ENCODE measurements at regions not wholly inside any gene's neighbourhood (a gene's known extent, or its start where the extent isn't known, plus 50 kb on each side); places are given as distances from the start of the nearest gene placed in this dataset.

- Histone ChIP-seq H3K4me1 (ENCODE audit: control insufficient read depth, low read length) (no peaks in the 10 kb centered on the region), H3K79me2 (ENCODE audit: control insufficient read depth, low read length) (no peaks in the 10 kb centered on the region), H3K4me2 (ENCODE audit: low read length) (no peak overlapping the region), H3K9me3 (ENCODE audit: control insufficient read depth, insufficient read depth, low read length) (no peaks in the 10 kb centered on the region), H3K4me3 (ENCODE audit: low read length) (no peak overlapping the region), H3K27ac (ENCODE audit: low read depth, low read length) (no peak overlapping the region), H3K36me3 (ENCODE audit: control insufficient read depth, low read length) (no peaks in the 10 kb centered on the region), H4K20me1 (ENCODE audit: control insufficient read depth, insufficient read depth, low read depth, low read length) (no peaks in the 10 kb centered on the region), H3K27me3 (ENCODE audit: control insufficient read depth, low read length) (no peaks in the 10 kb centered on the region), H3F3A (ENCODE audit: control insufficient read depth, insufficient read depth) (no peaks in the 10 kb centered on the region), H3K9me2 (replicated peaks; ENCODE audit: control insufficient read depth, low read length) (no peaks in the 10 kb centered on the region)
- TF ChIP-seq EZH2phosphoT487 (IDR thresholded peaks at IDR 0.05; ENCODE audit: borderline replicate concordance, low read length) (no peak), CTCF (IDR thresholded peaks at IDR 0.05; ENCODE audit: low read depth, low read length, poor library complexity, severe bottlenecking) (no peak)
Measured at GRCh38 chr1:232369451-232370296, 260.3 kb downstream of the SIPA1L2 start.

GRCh38 chr1:232368821-232369321 lies 261.1 kb downstream of the SIPA1L2 start:
- Histone ChIP-seq H3K27ac (ENCODE audit: low read depth, low read length) (no peak overlapping the region), H3K4me2 (ENCODE audit: low read length) (no peak overlapping the region), H3K4me1 (ENCODE audit: control insufficient read depth, low read length) (no peaks in the 10 kb centered on the region), H3K36me3 (ENCODE audit: control insufficient read depth, low read length) (no peaks in the 10 kb centered on the region), H4K20me1 (ENCODE audit: control insufficient read depth, insufficient read depth, low read depth, low read length) (no peaks in the 10 kb centered on the region), H3K9me2 (replicated peaks; ENCODE audit: control insufficient read depth, low read length) (no peaks in the 10 kb centered on the region), H3K27me3 (ENCODE audit: control insufficient read depth, low read length) (no peaks in the 10 kb centered on the region), H3K4me3 (ENCODE audit: low read length) (no peak overlapping the region), H3F3A (ENCODE audit: control insufficient read depth, insufficient read depth) (no peaks in the 10 kb centered on the region), H3K9me3 (ENCODE audit: control insufficient read depth, insufficient read depth, low read length) (no peaks in the 10 kb centered on the region), H3K79me2 (ENCODE audit: control insufficient read depth, low read length) (no peaks in the 10 kb centered on the region)
- TF ChIP-seq EZH2phosphoT487 (IDR thresholded peaks at IDR 0.05; ENCODE audit: borderline replicate concordance, low read length) (no peak), CTCF (IDR thresholded peaks at IDR 0.05; ENCODE audit: low read depth, low read length, poor library complexity, severe bottlenecking) (no peak)

- H3F3A ChIP-seq (ENCODE audit: control insufficient read depth, insufficient read depth): no peaks in the 10 kb centered on the region
- TF ChIP-seq EZH2phosphoT487 (IDR thresholded peaks at IDR 0.05; ENCODE audit: borderline replicate concordance, low read length) (no peak), CTCF (IDR thresholded peaks at IDR 0.05; ENCODE audit: low read depth, low read length, poor library complexity, severe bottlenecking) (no peak)
- no peaks in the 10 kb centered on the region for H3K4me1 ChIP-seq (ENCODE audit: control insufficient read depth, low read length)
- no peaks in the 10 kb centered on the region for H3K9me2 ChIP-seq (replicated peaks; ENCODE audit: control insufficient read depth, low read length)
- H3K9me3 ChIP-seq (ENCODE audit: control insufficient read depth, insufficient read depth, low read length): no peaks in the 10 kb centered on the region
- no peaks in the 10 kb centered on the region for H3K79me2 ChIP-seq (ENCODE audit: control insufficient read depth, low read length)
- H3K36me3 ChIP-seq (ENCODE audit: control insufficient read depth, low read length): no peaks in the 10 kb centered on the region
- no peaks in the 10 kb centered on the region for H4K20me1 ChIP-seq (ENCODE audit: control insufficient read depth, insufficient read depth, low read depth, low read length)
- H3K27me3 ChIP-seq (ENCODE audit: control insufficient read depth, low read length): no peaks in the 10 kb centered on the region
- H3K4me3 ChIP-seq (ENCODE audit: low read length): no peak overlapping the region
- no peak overlapping the region for H3K27ac ChIP-seq (ENCODE audit: low read depth, low read length)
- no peak overlapping the region for H3K4me2 ChIP-seq (ENCODE audit: low read length)
Measured at GRCh38 chr1:232367293-232367692, 262.6 kb downstream of the SIPA1L2 start.

All from DOHH2 (cell line).